DLD1 (cell line): ENCODE measurements at regions not wholly inside any gene's neighbourhood (a gene's known extent, or its start where the extent isn't known, plus 50 kb on each side); places are given as distances from the start of the nearest gene placed in this dataset.
"Not testable (repeated sequence)": the region's sequence is repeated elsewhere in the genome, so short reads cannot be mapped to it uniquely, and the experiment has no call there.

ENCODE experiments used
- in situ Hi-C: cut with HindIII; loops from 2 replicates; pipeline ENCODE4 v1.10.0; 2017; ENCODE audit warnings: low sequenced_read_pairs

- in situ Hi-C loops, result no loop called here
These were observed 1498.8 kb downstream of the MAT2B start for GRCh38 chr5:165004175-165004574.

GRCh38 chr5:165014439-165014838 lies 1509.0 kb downstream of the MAT2B start:
- in situ Hi-C loops, result no loop called here

- in situ Hi-C loops, result no loop called here
These were observed 1509.7 kb downstream of the MAT2B start for GRCh38 chr5:165015126-165015525.

GRCh38 chr5:165015547-165015946 lies 1510.1 kb downstream of the MAT2B start:
- in situ Hi-C loops, result no loop called here

- in situ Hi-C loops, result no loop called here
These were observed 1521.6 kb downstream of the MAT2B start for GRCh38 chr5:165026971-165027370.

- in situ Hi-C loops, result no loop called here
These were observed 1522.9 kb downstream of the MAT2B start for GRCh38 chr5:165028356-165028755.

GRCh38 chr5:165029099-165029870 lies 1523.9 kb downstream of the MAT2B start:
- in situ Hi-C loops, result no loop called here

- in situ Hi-C loops, result no loop called here
These were observed 1525.6 kb downstream of the MAT2B start for GRCh38 chr5:165030971-165031370.

GRCh38 chr5:165031371-165031770 lies 1526.0 kb downstream of the MAT2B start:
- in situ Hi-C loops, result no loop called here

GRCh38 chr5:165035520-165035919 lies 1530.1 kb downstream of the MAT2B start:
- in situ Hi-C loops, result no loop called here

GRCh38 chr5:165039748-165040147 lies 1534.3 kb downstream of the MAT2B start:
- in situ Hi-C loops, result no loop called here

GRCh38 chr5:165045941-165046340 lies 1540.5 kb downstream of the MAT2B start:
- in situ Hi-C loops, result not testable (repeated sequence)

- in situ Hi-C loops, result no loop called here
These were observed 1550.1 kb downstream of the MAT2B start for GRCh38 chr5:165055476-165055875.

- in situ Hi-C loops, result no loop called here
These were observed 1551.7 kb downstream of the MAT2B start for GRCh38 chr5:165057145-165057544.

- in situ Hi-C loops, result no loop called here
These were observed 1561.4 kb downstream of the MAT2B start for GRCh38 chr5:165066751-165067385.

GRCh38 chr5:165076686-165077085 lies 1571.3 kb downstream of the MAT2B start:
- in situ Hi-C loops, result no loop called here

GRCh38 chr5:165079389-165079788 lies 1574.0 kb downstream of the MAT2B start:
- in situ Hi-C loops, result no loop called here

- in situ Hi-C loops, result no loop called here
These were observed 1578.0 kb downstream of the MAT2B start for GRCh38 chr5:165083394-165083793.

- in situ Hi-C loops, result no loop called here
These were observed 1581.0 kb downstream of the MAT2B start for GRCh38 chr5:165086465-165086864.

GRCh38 chr5:165094782-165095181 lies 1589.4 kb downstream of the MAT2B start:
- in situ Hi-C loops, result no loop called here

GRCh38 chr5:165101709-165102108 lies 1596.3 kb downstream of the MAT2B start:
- in situ Hi-C loops, result no loop called here

- in situ Hi-C loops, result no loop called here
These were observed 1599.2 kb downstream of the MAT2B start for GRCh38 chr5:165104611-165105010.
